CD14-positive monocyte (primary cell): ENCODE measurements at regions not wholly inside any gene's neighbourhood (a gene's known extent, or its start where the extent isn't known, plus 50 kb on each side); places are given as distances from the start of the nearest gene placed in this dataset.

Source experiments
- DNase-seq, 3 donors: peaks; one replicate each; pipeline ENCODE4 v3.0.0-alpha.2; 2011 to 2022
- H2AFZ ChIP-seq: 2 replicates; pipeline ENCODE4 v1.6.0; 2012; ENCODE audit warnings: mild to moderate bottlenecking, low read depth, low read length, inconsistent platforms; ENCODE audit not compliant: insufficient read depth, poor library complexity, severe bottlenecking
- H3K27ac ChIP-seq, 2 donors: 1 replicate in 1 of 2; 2 replicates in 1 of 2; pipeline ENCODE4 v1.5.1; 2012 to 2013; ENCODE audit warnings: low read length in 2 of 2, control low read depth in 1 of 2, inconsistent platforms in 1 of 2, low read depth in 1 of 2, mild to moderate bottlenecking in 1 of 2
- H3K27me3 ChIP-seq, 2 donors: one replicate each; pipeline versions ENCODE4 v1.6.0 to v1.6.1; 2011 to 2013; ENCODE audit warnings: low read length in 2 of 2; ENCODE audit not compliant: control insufficient read depth in 2 of 2, insufficient read depth in 2 of 2
- H3K36me3 ChIP-seq, 2 donors: replicated peaks in 1 of 2; 1 replicate in 1 of 2; 2 replicates in 1 of 2; pipeline versions ENCODE4 v1.5.1 to v1.6.1; 2012 to 2013; ENCODE audit warnings: low read length in 2 of 2, control low read depth in 1 of 2, inconsistent platforms in 1 of 2, mild to moderate bottlenecking in 1 of 2; ENCODE audit not compliant: insufficient read depth in 2 of 2, control insufficient read depth in 1 of 2
- H3K4me1 ChIP-seq, 2 donors: 1 replicate in 1 of 2; 2 replicates in 1 of 2; pipeline versions ENCODE4 v1.5.1 to v1.6.1; 2012 to 2013; ENCODE audit warnings: low read length in 2 of 2, control low read depth in 1 of 2, inconsistent platforms in 1 of 2, mild to moderate bottlenecking in 1 of 2, moderate library complexity in 1 of 2; ENCODE audit not compliant: insufficient read depth in 2 of 2, control insufficient read depth in 1 of 2
- H3K4me2 ChIP-seq: replicated peaks from 2 replicates; pipeline ENCODE3; 2012; ENCODE audit warnings: low read length, moderate library complexity, mild to moderate bottlenecking; ENCODE audit not compliant: poor library complexity, severe bottlenecking; ENCODE audit errors: extremely low read depth
- H3K4me3 ChIP-seq, 3 experiments: fragments of 200-600 bp in 1 of 3; sonication (generic) in 1 of 3; replicated peaks in 1 of 3; 1 replicate in 2 of 3; 2 replicates in 1 of 3; pipeline ENCODE4 v1.5.1; 2011 to 2013; ENCODE audit warnings: low read length in 3 of 3, mild to moderate bottlenecking in 3 of 3, control low read depth in 2 of 3, low read depth in 2 of 3, inconsistent platforms in 1 of 3, moderate library complexity in 1 of 3
- H3K79me2 ChIP-seq: 2 replicates; pipeline ENCODE4 v1.6.0; 2012; ENCODE audit warnings: mild to moderate bottlenecking, control low read depth, inconsistent platforms, low read length, moderate library complexity; ENCODE audit not compliant: insufficient read depth
- H3K9ac ChIP-seq: 2 replicates; pipeline ENCODE4 v1.6.0; 2017; ENCODE audit warnings: low read length, mild to moderate bottlenecking; ENCODE audit not compliant: insufficient read depth, poor library complexity, severe bottlenecking
- H3K9me3 ChIP-seq, 2 donors: replicated peaks in 1 of 2; 1 replicate in 1 of 2; 2 replicates in 1 of 2; pipeline versions ENCODE4 v1.5.1 to v1.6.1; 2012 to 2013; ENCODE audit warnings: low read length in 2 of 2, control low read depth in 1 of 2; ENCODE audit not compliant: control insufficient read depth in 1 of 2, insufficient read depth in 1 of 2
- H4K20me1 ChIP-seq: 2 replicates; pipeline ENCODE4 v1.6.0; 2012; ENCODE audit warnings: mild to moderate bottlenecking, low read length, control low read depth, moderate library complexity; ENCODE audit not compliant: insufficient read depth
- H3K27ac Mint-ChIP-seq, 7 donors: one replicate each; pipeline ENCODE4 v1.8.0; 2020; ENCODE audit warnings: mild to moderate bottlenecking in 7 of 7, mixed read lengths in 7 of 7, moderate library complexity in 6 of 7, inconsistent platforms in 2 of 7
- H3K27me3 Mint-ChIP-seq, 3 donors: one replicate each; pipeline ENCODE4 v1.8.0; 2021 to 2022; ENCODE audit warnings: low read depth in 3 of 3, mild to moderate bottlenecking in 3 of 3, mixed read lengths in 3 of 3, moderate library complexity in 3 of 3, inconsistent platforms in 1 of 3
- H3K36me3 Mint-ChIP-seq, 2 donors: one replicate each; pipeline ENCODE4 v1.8.0; 2020; ENCODE audit warnings: mixed read lengths in 2 of 2, inconsistent platforms in 1 of 2, mild to moderate bottlenecking in 1 of 2
- H3K4me1 Mint-ChIP-seq: one replicate; pipeline ENCODE4 v1.8.0; 2020; ENCODE audit warnings: mild to moderate bottlenecking, mixed read lengths
- H3K4me3 Mint-ChIP-seq, 2 donors: one replicate each; pipeline ENCODE4 v1.8.0; 2020; ENCODE audit warnings: mild to moderate bottlenecking in 2 of 2, mixed read lengths in 2 of 2, moderate library complexity in 1 of 2
- H3K9me3 Mint-ChIP-seq, 7 donors: one replicate each; pipeline ENCODE4 v1.8.0; 2020 to 2022; ENCODE audit warnings: mixed read lengths in 7 of 7, mild to moderate bottlenecking in 6 of 7, moderate library complexity in 6 of 7, inconsistent platforms in 2 of 7
- WGBS: methylation state at CpG from one replicate; pipeline ENCODE4 v1.1.5; 2013; ENCODE audit warnings: missing lambda C conversion rate; ENCODE audit not compliant: insufficient coverage; 5-methylcytosine and 5-hydroxymethylcytosine counted together
- intact Hi-C, 2 donors: fragments of 100-400 bp; cut with micrococcal nuclease; formaldehyde crosslinking; loops; one replicate each; pipeline versions ENCODE4 v1.15.0 to v1.15.1; 2023
- TF ChIP-seq, protein P1 (sequence below): fragments of 200-600 bp; IDR thresholded peaks from one replicate; pipeline ENCODE4 v1.8.0; 2022; ENCODE audit warnings: antibody characterized with exemption, mild to moderate bottlenecking

DNA sequence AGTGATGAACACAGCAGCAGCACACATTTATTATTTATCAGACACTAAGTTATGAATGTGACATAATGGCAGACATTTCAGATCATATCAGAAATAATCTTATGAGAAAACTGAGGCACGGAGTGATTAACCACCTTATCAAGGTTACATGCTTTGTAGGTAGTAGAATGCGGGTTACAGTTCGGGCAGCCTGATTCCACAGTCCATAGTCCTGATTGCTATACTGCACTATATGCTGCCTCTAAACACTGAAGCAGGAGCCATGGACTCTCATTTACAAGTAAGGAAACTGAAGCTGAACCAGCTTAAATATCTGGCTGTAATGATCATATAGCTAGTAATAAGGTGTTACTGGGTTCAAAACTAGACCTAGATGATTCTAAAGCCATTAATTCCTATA lies 291.3 kb upstream of the ADAMTSL1 start:
- H3K36me3 ChIP-seq: no peaks in the 10 kb centered on the region
- no peaks in the 10 kb centered on the region for H3K4me1 ChIP-seq
- no CpG with 5 or more reads among the region's 3 CpGs for WGBS
- Mint-ChIP-seq H3K4me1 (no peaks in the 10 kb centered on the region), H3K36me3 (no peaks in the 10 kb centered on the region), H3K27ac (no peak overlapping the region), H3K4me3 (no peak overlapping the region), H3K9me3 (peaks cover 2 to 17% (median 6%) of the 10 kb centered on the region in 7 donors), H3K27me3 (peaks cover 0 to 2% (median 0%) of the 10 kb centered on the region in 3 donors)
- no peak overlapping the region for H3K4me3 ChIP-seq
- no peak overlapping the region for H2AFZ ChIP-seq
- no peak for DNase-seq
- no peaks in the 10 kb centered on the region for H3K27me3 ChIP-seq
- peaks cover 0 to 4% of the 10 kb centered on the region in 2 donors for H3K9me3 ChIP-seq
- H3K9ac ChIP-seq: no peak overlapping the region
- no peaks in the 10 kb centered on the region for H4K20me1 ChIP-seq
- H3K27ac ChIP-seq: no peak overlapping the region
- TF ChIP-seq, protein P1, sequence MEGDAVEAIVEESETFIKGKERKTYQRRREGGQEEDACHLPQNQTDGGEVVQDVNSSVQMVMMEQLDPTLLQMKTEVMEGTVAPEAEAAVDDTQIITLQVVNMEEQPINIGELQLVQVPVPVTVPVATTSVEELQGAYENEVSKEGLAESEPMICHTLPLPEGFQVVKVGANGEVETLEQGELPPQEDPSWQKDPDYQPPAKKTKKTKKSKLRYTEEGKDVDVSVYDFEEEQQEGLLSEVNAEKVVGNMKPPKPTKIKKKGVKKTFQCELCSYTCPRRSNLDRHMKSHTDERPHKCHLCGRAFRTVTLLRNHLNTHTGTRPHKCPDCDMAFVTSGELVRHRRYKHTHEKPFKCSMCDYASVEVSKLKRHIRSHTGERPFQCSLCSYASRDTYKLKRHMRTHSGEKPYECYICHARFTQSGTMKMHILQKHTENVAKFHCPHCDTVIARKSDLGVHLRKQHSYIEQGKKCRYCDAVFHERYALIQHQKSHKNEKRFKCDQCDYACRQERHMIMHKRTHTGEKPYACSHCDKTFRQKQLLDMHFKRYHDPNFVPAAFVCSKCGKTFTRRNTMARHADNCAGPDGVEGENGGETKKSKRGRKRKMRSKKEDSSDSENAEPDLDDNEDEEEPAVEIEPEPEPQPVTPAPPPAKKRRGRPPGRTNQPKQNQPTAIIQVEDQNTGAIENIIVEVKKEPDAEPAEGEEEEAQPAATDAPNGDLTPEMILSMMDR: no peak
- intact Hi-C loops: no loop called here
- H3K79me2 ChIP-seq: no peaks in the 10 kb centered on the region
- no peak overlapping the region for H3K4me2 ChIP-seq

DNA sequence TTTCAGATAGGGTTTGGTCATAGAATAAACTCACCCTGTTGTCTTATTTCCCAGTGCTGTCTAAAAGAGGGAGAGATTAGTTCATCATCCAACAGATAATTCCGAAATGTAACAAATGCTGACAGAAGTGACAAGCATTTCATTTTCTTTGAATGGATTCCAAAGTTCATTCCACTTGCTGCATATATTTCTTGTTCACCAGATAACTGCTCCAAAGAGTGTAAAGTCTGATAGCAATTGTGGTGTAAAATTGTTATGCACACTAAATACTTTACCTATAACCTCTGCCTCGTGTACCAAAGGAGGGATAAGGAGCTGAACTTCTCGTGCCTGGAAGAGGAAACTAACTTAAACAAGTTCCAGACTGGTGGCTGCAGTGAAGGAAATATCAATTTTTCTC lies 290.0 kb upstream of the ADAMTSL1 start:
- Histone ChIP-seq H3K27ac (no peak overlapping the region), H3K36me3 (no peaks in the 10 kb centered on the region), H3K4me3 (no peak overlapping the region), H3K27me3 (no peaks in the 10 kb centered on the region), H3K9me3 (no peaks in the 10 kb centered on the region), H3K4me1 (no peaks in the 10 kb centered on the region), H3K9ac (no peak overlapping the region), H3K4me2 (no peak overlapping the region), H3K79me2 (no peaks in the 10 kb centered on the region), H2AFZ (no peak overlapping the region), H4K20me1 (no peaks in the 10 kb centered on the region)
- Mint-ChIP-seq H3K4me1 (no peaks in the 10 kb centered on the region), H3K36me3 (no peaks in the 10 kb centered on the region), H3K27me3 (peaks cover 0 to 2% (median 0%) of the 10 kb centered on the region in 3 donors), H3K9me3 (peaks cover 0 to 10% (median 3%) of the 10 kb centered on the region in 7 donors), H3K27ac (no peak overlapping the region), H3K4me3 (no peak overlapping the region)
- WGBS: no CpG with 5 or more reads among the region's 3 CpGs
- intact Hi-C loops: no loop called here
- DNase-seq: no peak
- TF ChIP-seq, protein P1: no peak
